B cell (primary cell): ENCODE measurements at regions not wholly inside any gene's neighbourhood (a gene's known extent, or its start where the extent isn't known, plus 50 kb on each side); places are given as distances from the start of the nearest gene placed in this dataset.

ENCODE experiments used
- EZH2 ChIP-seq: IDR thresholded peaks from 2 replicates; pipeline ENCODE4 v1.6.1; 2012; ENCODE audit warnings: borderline replicate concordance, low read depth, mild to moderate bottlenecking, moderate library complexity, low read length; ENCODE audit not compliant: insufficient read depth, poor library complexity, severe bottlenecking
- TF ChIP-seq, protein P1 (sequence below): fragments of 200-600 bp; IDR thresholded peaks from one replicate; pipeline ENCODE4 v1.8.0; 2022; ENCODE audit warnings: antibody characterized with exemption, mild to moderate bottlenecking

- TF ChIP-seq, protein P1, sequence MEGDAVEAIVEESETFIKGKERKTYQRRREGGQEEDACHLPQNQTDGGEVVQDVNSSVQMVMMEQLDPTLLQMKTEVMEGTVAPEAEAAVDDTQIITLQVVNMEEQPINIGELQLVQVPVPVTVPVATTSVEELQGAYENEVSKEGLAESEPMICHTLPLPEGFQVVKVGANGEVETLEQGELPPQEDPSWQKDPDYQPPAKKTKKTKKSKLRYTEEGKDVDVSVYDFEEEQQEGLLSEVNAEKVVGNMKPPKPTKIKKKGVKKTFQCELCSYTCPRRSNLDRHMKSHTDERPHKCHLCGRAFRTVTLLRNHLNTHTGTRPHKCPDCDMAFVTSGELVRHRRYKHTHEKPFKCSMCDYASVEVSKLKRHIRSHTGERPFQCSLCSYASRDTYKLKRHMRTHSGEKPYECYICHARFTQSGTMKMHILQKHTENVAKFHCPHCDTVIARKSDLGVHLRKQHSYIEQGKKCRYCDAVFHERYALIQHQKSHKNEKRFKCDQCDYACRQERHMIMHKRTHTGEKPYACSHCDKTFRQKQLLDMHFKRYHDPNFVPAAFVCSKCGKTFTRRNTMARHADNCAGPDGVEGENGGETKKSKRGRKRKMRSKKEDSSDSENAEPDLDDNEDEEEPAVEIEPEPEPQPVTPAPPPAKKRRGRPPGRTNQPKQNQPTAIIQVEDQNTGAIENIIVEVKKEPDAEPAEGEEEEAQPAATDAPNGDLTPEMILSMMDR, result no peak
- no peak for TF ChIP-seq EZH2
Measured at GRCh38 chr20:57996936-57997890, 231.2 kb downstream of the ANKRD60 start.
